CD4-positive, alpha-beta T cell (primary cell): ENCODE measurements at regions not wholly inside any gene's neighbourhood (a gene's known extent, or its start where the extent isn't known, plus 50 kb on each side); places are given as distances from the start of the nearest gene placed in this dataset.

Experiments used
- ATAC-seq: fragments of 200-7000 bp; cut with Tn5 transposase; one replicate; pipeline ENCODE4 v1.10.0; 2022; ENCODE audit warnings: mild to moderate bottlenecking; ENCODE audit not compliant: poor library complexity
- CTCF ChIA-PET: fragments of 350-600 bp; sonication (Branson Sonifier 250); formaldehyde crosslinking; loops from one replicate; lab custom pipeline; 2021; ENCODE audit warnings: antibody characterized with exemption, inconsistent platforms; lab: Charles Lee
- POLR2A ChIA-PET: fragments of 350-600 bp; sonication (Branson Sonifier 250); formaldehyde crosslinking; loops from one replicate; lab custom pipeline; 2021; ENCODE audit warnings: antibody characterized with exemption, inconsistent platforms; lab: Charles Lee
- DNase-seq, 14 experiments: peaks; one replicate each; pipeline ENCODE4 v3.0.0-alpha.2; 2013 to 2020; ENCODE audit warnings: mixed read lengths in 2 of 14
- H3K27ac ChIP-seq, 2 donors: one replicate each; pipeline versions ENCODE4 v1.5.1 to v1.7.0; 2013; ENCODE audit warnings: low read length in 2 of 2, low read depth in 1 of 2, mild to moderate bottlenecking in 1 of 2
- H3K27me3 ChIP-seq, 2 experiments: 1 replicate in 1 of 2; 2 replicates in 1 of 2; pipeline versions ENCODE4 v1.6.1 to v1.7.0; 2013; ENCODE audit warnings: low read length in 2 of 2, control low read depth in 1 of 2, mild to moderate bottlenecking in 1 of 2, moderate library complexity in 1 of 2; ENCODE audit not compliant: insufficient read depth in 2 of 2, control insufficient read depth in 1 of 2
- H3K36me3 ChIP-seq: one replicate; pipeline ENCODE4 v1.6.1; 2013; ENCODE audit warnings: low read length, control low read depth; ENCODE audit not compliant: insufficient read depth
- H3K4me1 ChIP-seq: one replicate; pipeline ENCODE4 v1.6.1; 2013; ENCODE audit warnings: low read length, control low read depth; ENCODE audit not compliant: insufficient read depth
- H3K4me3 ChIP-seq: one replicate; pipeline ENCODE4 v1.5.1; 2013; ENCODE audit warnings: mild to moderate bottlenecking, low read length, moderate library complexity
- H3K9me3 ChIP-seq, 2 experiments: 1 replicate in 1 of 2; 2 replicates in 1 of 2; pipeline versions ENCODE4 v1.6.1 to v1.7.0; 2013; ENCODE audit warnings: low read length in 2 of 2, mild to moderate bottlenecking in 2 of 2, control low read depth in 1 of 2, moderate library complexity in 1 of 2; ENCODE audit not compliant: control insufficient read depth in 1 of 2, insufficient read depth in 1 of 2
- H3K27ac Mint-ChIP-seq: one replicate; pipeline ENCODE4 v1.8.0; 2020; ENCODE audit warnings: mixed read lengths
- H3K27me3 Mint-ChIP-seq: one replicate; pipeline ENCODE4 v1.8.0; 2021; ENCODE audit warnings: mixed read lengths
- H3K36me3 Mint-ChIP-seq: one replicate; pipeline ENCODE4 v1.8.0; 2021; ENCODE audit warnings: low read depth, mixed read lengths
- H3K4me1 Mint-ChIP-seq: one replicate; pipeline ENCODE4 v1.8.0; 2021; ENCODE audit warnings: low read depth, mixed read lengths
- H3K4me3 Mint-ChIP-seq: one replicate; pipeline ENCODE4 v1.8.0; 2020; ENCODE audit warnings: mild to moderate bottlenecking, mixed read lengths
- H3K9me3 Mint-ChIP-seq: one replicate; pipeline ENCODE4 v1.8.0; 2020; ENCODE audit warnings: mixed read lengths
- intact Hi-C, 2 experiments: fragments of 100-400 bp; cut with DNase I in 1 of 2; cut with micrococcal nuclease in 1 of 2; formaldehyde crosslinking; loops; one replicate each; pipeline versions ENCODE4 v1.15.1 to v1.9.0; 2023 to 2025; cut with DNase I, micrococcal nuclease
- TF ChIP-seq, protein P1 (sequence below): fragments of 200-600 bp; IDR thresholded peaks from one replicate; pipeline ENCODE4 v1.8.0; 2022; ENCODE audit warnings: antibody characterized with exemption, mild to moderate bottlenecking

DNA sequence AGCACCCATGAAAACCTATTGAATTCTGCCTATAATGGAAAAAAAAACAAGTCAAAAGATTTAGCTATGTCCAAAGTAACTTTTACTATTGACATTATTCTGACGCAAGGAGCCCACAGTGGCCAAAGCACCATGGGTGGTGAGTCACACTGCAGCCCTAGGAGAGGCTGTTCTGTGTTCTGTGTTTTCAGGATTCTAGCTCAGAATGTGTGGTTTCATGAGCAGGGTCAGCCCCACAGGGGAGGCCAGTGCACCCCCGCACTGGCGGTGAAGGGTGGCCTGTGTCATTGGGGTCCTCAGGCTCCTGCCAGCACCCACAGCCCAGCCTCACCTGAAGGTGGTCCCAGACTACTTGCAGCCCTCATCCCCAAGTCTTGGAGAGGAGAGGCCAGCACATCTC, 112.2 kb downstream of the BRD1 start:
- Histone ChIP-seq H3K36me3 (no peaks in the 10 kb centered on the region), H3K27ac (no peak overlapping the region), H3K27me3 (peaks cover 0 to 12% of the 10 kb centered on the region in 2 experiments), H3K9me3 (peaks cover 0 to 6% of the 10 kb centered on the region in 2 experiments), H3K4me1 (no peaks in the 10 kb centered on the region), H3K4me3 (no peak overlapping the region)
- no peaks in the 10 kb centered on the region for H3K4me1 Mint-ChIP-seq
- no peak for ATAC-seq
- H3K27me3 Mint-ChIP-seq = peaks cover 28% of the 10 kb centered on the region
- no peak for DNase-seq
- ChIA-PET CTCF (no interaction called here), POLR2A (no interaction called here)
- TF ChIP-seq, protein P1, sequence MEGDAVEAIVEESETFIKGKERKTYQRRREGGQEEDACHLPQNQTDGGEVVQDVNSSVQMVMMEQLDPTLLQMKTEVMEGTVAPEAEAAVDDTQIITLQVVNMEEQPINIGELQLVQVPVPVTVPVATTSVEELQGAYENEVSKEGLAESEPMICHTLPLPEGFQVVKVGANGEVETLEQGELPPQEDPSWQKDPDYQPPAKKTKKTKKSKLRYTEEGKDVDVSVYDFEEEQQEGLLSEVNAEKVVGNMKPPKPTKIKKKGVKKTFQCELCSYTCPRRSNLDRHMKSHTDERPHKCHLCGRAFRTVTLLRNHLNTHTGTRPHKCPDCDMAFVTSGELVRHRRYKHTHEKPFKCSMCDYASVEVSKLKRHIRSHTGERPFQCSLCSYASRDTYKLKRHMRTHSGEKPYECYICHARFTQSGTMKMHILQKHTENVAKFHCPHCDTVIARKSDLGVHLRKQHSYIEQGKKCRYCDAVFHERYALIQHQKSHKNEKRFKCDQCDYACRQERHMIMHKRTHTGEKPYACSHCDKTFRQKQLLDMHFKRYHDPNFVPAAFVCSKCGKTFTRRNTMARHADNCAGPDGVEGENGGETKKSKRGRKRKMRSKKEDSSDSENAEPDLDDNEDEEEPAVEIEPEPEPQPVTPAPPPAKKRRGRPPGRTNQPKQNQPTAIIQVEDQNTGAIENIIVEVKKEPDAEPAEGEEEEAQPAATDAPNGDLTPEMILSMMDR = no peak
- no peak overlapping the region for H3K27ac Mint-ChIP-seq
- no peak overlapping the region for H3K4me3 Mint-ChIP-seq
- intact Hi-C loops = no loop called here
- no peaks in the 10 kb centered on the region for H3K9me3 Mint-ChIP-seq
- no peaks in the 10 kb centered on the region for H3K36me3 Mint-ChIP-seq

DNA sequence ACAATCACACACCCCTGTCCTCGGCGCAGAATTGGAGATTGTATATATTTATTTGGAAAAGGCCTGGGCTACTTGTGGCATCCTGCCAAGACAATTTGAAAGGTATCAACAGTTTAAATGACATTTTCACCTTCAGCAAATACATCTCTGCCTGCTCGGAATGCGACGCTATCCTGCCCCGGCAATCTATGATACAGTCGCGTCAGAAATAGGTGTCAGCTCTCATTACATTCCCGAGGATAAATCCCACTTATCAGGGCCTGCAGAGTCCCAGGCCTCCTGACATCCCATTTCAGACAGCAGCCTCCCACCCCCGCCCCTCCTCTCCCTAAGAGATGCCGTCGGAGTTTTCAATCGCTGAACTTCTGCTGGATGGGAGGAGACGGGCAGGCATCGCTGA, 114.7 kb downstream of the BRD1 start:
- no peaks in the 10 kb centered on the region for H3K36me3 ChIP-seq
- Mint-ChIP-seq H3K27me3 (peaks cover 40% of the 10 kb centered on the region), H3K4me1 (no peaks in the 10 kb centered on the region), H3K9me3 (peaks cover 4% of the 10 kb centered on the region), H3K27ac (no peak overlapping the region), H3K4me3 (no peak overlapping the region), H3K36me3 (no peaks in the 10 kb centered on the region)
- ChIA-PET POLR2A (no interaction called here), CTCF (interaction anchor here (1.0 kb wide), 1 partner anchor 11 kb away, joined by 3 read pairs; no protein-coding TSS in a partner anchor)
- H3K27ac ChIP-seq = no peak overlapping the region
- no peaks in the 10 kb centered on the region for H3K4me1 ChIP-seq
- peaks cover 12 to 20% of the 10 kb centered on the region in 2 experiments for H3K27me3 ChIP-seq
- no peak for ATAC-seq
- H3K4me3 ChIP-seq = no peak overlapping the region
- no peak for DNase-seq
- intact Hi-C loops = no loop called here
- peaks cover 5 to 12% of the 10 kb centered on the region in 2 experiments for H3K9me3 ChIP-seq
- TF ChIP-seq, protein P1 = no peak

DNA sequence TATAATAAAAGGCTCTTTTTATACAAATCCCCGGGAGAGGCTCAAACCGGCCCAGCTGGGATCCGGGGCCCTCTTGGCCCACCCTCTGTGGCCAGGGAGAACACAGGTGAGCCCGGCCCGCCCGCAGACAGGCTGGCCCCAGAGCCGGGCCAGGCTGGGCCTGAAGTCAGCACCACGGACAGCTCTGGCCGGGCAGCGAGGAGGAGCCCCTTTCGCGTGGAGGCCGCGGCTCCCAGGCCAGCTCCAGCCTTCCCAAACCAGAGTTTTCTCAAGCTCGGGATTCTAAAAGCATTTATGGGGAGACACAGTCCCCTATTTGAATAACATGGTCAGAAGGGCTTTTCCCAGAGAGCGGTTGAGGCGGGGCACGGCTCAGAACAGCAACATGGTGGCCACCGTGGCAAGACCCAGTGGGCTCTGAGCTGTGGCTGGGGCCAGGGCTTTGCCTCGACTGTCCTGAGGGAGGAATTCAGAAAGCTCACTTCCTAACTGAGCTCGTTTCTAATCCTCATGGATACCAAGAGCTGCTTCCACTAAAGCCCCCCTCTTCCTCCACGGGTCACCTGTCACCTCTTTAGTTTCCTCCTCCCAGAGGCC, 115.4 kb downstream of the BRD1 start:
- Histone ChIP-seq H3K27ac (no peak overlapping the region), H3K4me3 (no peak overlapping the region), H3K27me3 (peaks cover 19 to 23% of the 10 kb centered on the region in 2 experiments), H3K9me3 (peaks cover 5 to 12% of the 10 kb centered on the region in 2 experiments), H3K4me1 (no peaks in the 10 kb centered on the region), H3K36me3 (no peaks in the 10 kb centered on the region)
- H3K4me1 Mint-ChIP-seq = no peaks in the 10 kb centered on the region
- ChIA-PET CTCF (interaction anchor here (1.0 kb wide), 1 partner anchor 11 kb away, joined by 3 read pairs; no protein-coding TSS in a partner anchor), POLR2A (no interaction called here)
- no peak overlapping the region for H3K27ac Mint-ChIP-seq
- H3K9me3 Mint-ChIP-seq = peaks cover 4% of the 10 kb centered on the region
- DNase-seq = no peak
- ATAC-seq = no peak
- H3K4me3 Mint-ChIP-seq = no peak overlapping the region
- H3K27me3 Mint-ChIP-seq = peaks cover 47% of the 10 kb centered on the region
- intact Hi-C loops = no loop called here
- H3K36me3 Mint-ChIP-seq = no peaks in the 10 kb centered on the region
- TF ChIP-seq, protein P1 = no peak
